Sigmoid colon (tissue), 6 donors: ENCODE measurements at regions not wholly inside any gene's neighbourhood (a gene's known extent, or its start where the extent isn't known, plus 50 kb on each side); places are given as distances from the start of the nearest gene placed in this dataset.

ENCODE experiments used
- DNase-seq: peaks from one replicate; pipeline ENCODE4 v3.0.0-alpha.2; 2019
- H3K27ac ChIP-seq, 4 donors: fragments of 200-600 bp; sonication (generic); one replicate each; pipeline ENCODE4 v1.5.1; 2016 to 2019; ENCODE audit warnings: mild to moderate bottlenecking in 1 of 4
- H3K27me3 ChIP-seq, 3 donors: fragments of 200-600 bp; sonication (generic); one replicate each; pipeline ENCODE4 v1.5.1; 2019; ENCODE audit warnings: mild to moderate bottlenecking in 1 of 3
- H3K36me3 ChIP-seq, 4 donors: fragments of 200-600 bp; sonication (generic); one replicate each; pipeline ENCODE4 v1.5.1; 2016 to 2019
- H3K4me1 ChIP-seq, 4 donors: fragments of 200-600 bp; sonication (generic); one replicate each; pipeline ENCODE4 v1.5.1; 2017 to 2019
- H3K4me3 ChIP-seq, 4 donors: fragments of 200-600 bp; sonication (generic); one replicate each; pipeline ENCODE4 v1.5.1; 2017 to 2019; ENCODE audit warnings: mild to moderate bottlenecking in 2 of 4, moderate library complexity in 1 of 4
- H3K9me3 ChIP-seq, 4 donors: fragments of 200-600 bp in 3 of 4; sonication (generic) in 3 of 4; one replicate each; pipeline versions ENCODE4 v1.5.1 to v1.6.1; 2013 to 2019
- EP300 ChIP-seq, 4 donors: sonication (generic); formaldehyde crosslinking; IDR thresholded peaks; one replicate each; pipeline ENCODE4 v1.6.1; 2017; ENCODE audit warnings: antibody characterized with exemption in 4 of 4
- POLR2A ChIP-seq, 2 donors: fragments of 450-650 bp; IDR thresholded peaks; one replicate each; pipeline ENCODE4 v1.6.1; 2016; ENCODE audit warnings: antibody characterized with exemption in 2 of 2, mild to moderate bottlenecking in 2 of 2, moderate library complexity in 2 of 2
- POLR2AphosphoS5 ChIP-seq, 4 donors: sonication (generic); formaldehyde crosslinking; IDR thresholded peaks; one replicate each; pipeline ENCODE4 v1.6.1; 2017; ENCODE audit warnings: antibody characterized with exemption in 4 of 4
- WGBS, 2 donors: extraction: QIAGEN DNeasy Blood & Tissue Kit; methylation state at CpG; one replicate each; pipeline ENCODE4 v1.1.7; 2013; 5-methylcytosine and 5-hydroxymethylcytosine counted together
- intact Hi-C: fragments of 100-400 bp; cut with DNase I; formaldehyde crosslinking; loops from one replicate; pipeline ENCODE4 v1.15.1; 2023
- TF ChIP-seq, protein P1 (sequence below), 4 experiments: fragments of 450-650 bp in 3 of 4; fragments of 200-600 bp in 1 of 4; IDR thresholded peaks; one replicate each; pipeline ENCODE4 v1.5.1; 2016 to 2019; ENCODE audit warnings: antibody characterized with exemption in 4 of 4, mild to moderate bottlenecking in 3 of 4, moderate library complexity in 2 of 4
- donor health status: healthy with polysubstance abuse.
- donor health status: healthy.

DNA sequence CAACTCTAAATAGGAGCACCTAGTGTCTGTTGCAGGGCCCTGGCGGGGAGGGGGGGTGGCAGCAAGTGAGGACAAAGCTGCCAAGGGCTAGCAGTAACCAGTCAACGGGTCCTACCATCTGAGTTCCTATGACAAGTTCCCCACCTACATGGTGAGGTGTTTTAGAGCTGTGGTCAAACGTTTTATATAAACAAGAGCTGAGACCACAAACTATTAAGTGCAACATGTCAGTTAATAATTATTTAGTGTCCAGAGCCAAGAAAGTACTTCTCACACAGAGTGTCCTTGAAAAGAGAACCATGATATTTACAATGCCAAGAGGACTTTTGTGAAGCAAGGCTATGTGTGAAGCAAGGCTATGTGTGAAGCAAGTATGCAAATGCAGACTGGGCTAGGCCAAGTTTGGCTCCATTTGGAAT, 434.7 kb downstream of the TNS3 start:
- Histone ChIP-seq H3K36me3 (no peaks in the 10 kb centered on the region), H3K27me3 (no peaks in the 10 kb centered on the region), H3K27ac (peak overlapping the region in 1 of 4 donors; percentile 67), H3K4me1 (peaks cover 0 to 53% (median 35%) of the 10 kb centered on the region in 4 donors), H3K4me3 (no peak overlapping the region), H3K9me3 (no peaks in the 10 kb centered on the region)
- WGBS, 2 donors = 62 to 70% methylated on average over 3 of the region's 3 CpGs
- TF ChIP-seq EP300 (IDR thresholded peaks at IDR 0.05) (no peak), POLR2A (IDR thresholded peaks at IDR 0.05) (no peak), POLR2AphosphoS5 (IDR thresholded peaks at IDR 0.05) (no peak)
- TF ChIP-seq, protein P1, sequence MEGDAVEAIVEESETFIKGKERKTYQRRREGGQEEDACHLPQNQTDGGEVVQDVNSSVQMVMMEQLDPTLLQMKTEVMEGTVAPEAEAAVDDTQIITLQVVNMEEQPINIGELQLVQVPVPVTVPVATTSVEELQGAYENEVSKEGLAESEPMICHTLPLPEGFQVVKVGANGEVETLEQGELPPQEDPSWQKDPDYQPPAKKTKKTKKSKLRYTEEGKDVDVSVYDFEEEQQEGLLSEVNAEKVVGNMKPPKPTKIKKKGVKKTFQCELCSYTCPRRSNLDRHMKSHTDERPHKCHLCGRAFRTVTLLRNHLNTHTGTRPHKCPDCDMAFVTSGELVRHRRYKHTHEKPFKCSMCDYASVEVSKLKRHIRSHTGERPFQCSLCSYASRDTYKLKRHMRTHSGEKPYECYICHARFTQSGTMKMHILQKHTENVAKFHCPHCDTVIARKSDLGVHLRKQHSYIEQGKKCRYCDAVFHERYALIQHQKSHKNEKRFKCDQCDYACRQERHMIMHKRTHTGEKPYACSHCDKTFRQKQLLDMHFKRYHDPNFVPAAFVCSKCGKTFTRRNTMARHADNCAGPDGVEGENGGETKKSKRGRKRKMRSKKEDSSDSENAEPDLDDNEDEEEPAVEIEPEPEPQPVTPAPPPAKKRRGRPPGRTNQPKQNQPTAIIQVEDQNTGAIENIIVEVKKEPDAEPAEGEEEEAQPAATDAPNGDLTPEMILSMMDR (IDR thresholded peaks at IDR 0.05) = no peak
- DNase-seq = no peak
- intact Hi-C loops = no loop called here

DNA sequence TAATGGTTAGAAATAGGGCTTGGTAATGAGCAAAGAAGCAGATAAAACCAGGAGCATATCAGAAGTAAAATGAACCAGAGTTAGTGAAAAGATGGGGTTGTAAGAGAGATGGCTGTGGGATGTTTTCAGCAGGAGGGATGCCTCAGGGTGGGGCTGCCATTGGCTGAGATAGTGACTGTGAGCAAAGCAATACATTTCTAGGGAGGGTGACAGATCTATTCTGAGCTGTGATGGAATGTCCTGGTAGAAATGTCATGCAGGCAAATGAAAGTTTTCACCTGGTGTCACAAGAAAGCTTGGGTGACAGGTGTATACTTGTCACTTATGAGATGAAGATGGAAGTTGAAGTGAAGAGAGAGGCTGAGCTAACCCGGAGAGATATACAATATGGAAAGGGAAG, 435.9 kb downstream of the TNS3 start:
- H3K36me3 ChIP-seq = no peaks in the 10 kb centered on the region
- no peak overlapping the region for H3K27ac ChIP-seq
- TF ChIP-seq, protein P1 (IDR thresholded peaks at IDR 0.05) = no peak
- no peak for TF ChIP-seq POLR2A (IDR thresholded peaks at IDR 0.05)
- TF ChIP-seq EP300 (IDR thresholded peaks at IDR 0.05) = no peak
- no peak for TF ChIP-seq POLR2AphosphoS5 (IDR thresholded peaks at IDR 0.05)
- no peak for DNase-seq
- H3K9me3 ChIP-seq = no peaks in the 10 kb centered on the region
- no peaks in the 10 kb centered on the region for H3K27me3 ChIP-seq
- WGBS, 2 donors = 41 to 93% methylated on average over 1 of the region's 1 CpG
- intact Hi-C loops = no loop called here
- no peak overlapping the region for H3K4me3 ChIP-seq
- peaks cover 0 to 42% (median 24%) of the 10 kb centered on the region in 4 donors for H3K4me1 ChIP-seq

DNA sequence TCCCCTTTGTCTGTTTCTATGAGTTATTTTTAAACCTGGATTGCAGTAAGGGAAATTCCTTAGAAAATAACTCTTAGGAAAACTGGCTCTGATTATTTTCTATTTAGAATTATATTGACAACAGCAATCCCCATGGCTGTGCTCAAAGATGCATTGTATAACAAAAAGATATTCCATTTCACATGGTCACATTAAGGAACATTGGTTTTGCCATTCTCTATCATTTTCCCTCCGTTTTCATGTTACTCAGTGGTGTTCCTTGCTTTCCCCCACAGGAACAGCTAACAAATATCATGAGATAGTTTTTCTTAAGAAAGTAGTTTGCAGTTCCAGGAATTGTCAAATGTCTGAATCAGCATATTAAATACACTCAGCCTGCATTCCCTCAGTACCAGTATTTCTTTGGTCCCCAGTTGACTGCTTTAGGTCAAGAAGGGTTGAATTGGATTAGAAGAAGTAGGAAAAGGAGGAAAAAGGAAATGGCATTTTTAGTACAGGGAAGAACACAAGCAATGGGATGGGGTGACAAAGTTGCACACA, 436.7 kb downstream of the TNS3 start:
- Histone ChIP-seq H3K27me3 (no peaks in the 10 kb centered on the region), H3K4me1 (peaks cover 0 to 37% (median 21%) of the 10 kb centered on the region in 4 donors), H3K9me3 (no peaks in the 10 kb centered on the region), H3K4me3 (no peak overlapping the region), H3K27ac (no peak overlapping the region), H3K36me3 (no peaks in the 10 kb centered on the region)
- TF ChIP-seq POLR2A (IDR thresholded peaks at IDR 0.05) (no peak), POLR2AphosphoS5 (IDR thresholded peaks at IDR 0.05) (no peak), EP300 (IDR thresholded peaks at IDR 0.05) (no peak)
- TF ChIP-seq, protein P1 (IDR thresholded peaks at IDR 0.05) = no peak
- 80 to 87% methylated on average over 1 of the region's 1 CpG for WGBS, 2 donors
- intact Hi-C loops = no loop called here
- no peak for DNase-seq

DNA sequence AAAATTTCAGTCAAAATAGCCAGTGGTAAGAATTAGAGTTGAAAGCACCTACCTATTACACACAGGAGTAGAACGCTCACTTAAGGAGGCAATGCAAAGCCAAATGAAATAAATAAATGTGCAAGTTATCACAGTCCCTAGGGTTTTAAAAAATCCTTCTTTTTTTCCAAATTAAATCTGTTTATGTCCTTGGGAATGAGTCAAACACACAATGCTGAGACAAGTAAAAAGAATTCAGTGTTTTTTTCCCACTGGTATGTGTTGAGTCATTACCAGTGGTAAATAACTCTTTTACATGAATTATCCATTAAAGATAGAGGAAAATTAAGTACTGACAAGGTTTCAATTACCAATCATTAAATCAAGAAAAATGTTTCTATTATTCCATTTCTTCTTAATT, 438.6 kb downstream of the TNS3 start:
- H3K4me3 ChIP-seq = no peak overlapping the region
- DNase-seq = no peak
- intact Hi-C loops = no loop called here
- H3K4me1 ChIP-seq = peaks cover 0 to 19% (median 7%) of the 10 kb centered on the region in 4 donors
- H3K9me3 ChIP-seq = no peaks in the 10 kb centered on the region
- no peak overlapping the region for H3K27ac ChIP-seq
- TF ChIP-seq POLR2AphosphoS5 (IDR thresholded peaks at IDR 0.05) (no peak), POLR2A (IDR thresholded peaks at IDR 0.05) (no peak)
- 87 to 90% methylated on average over 1 of the region's 1 CpG for WGBS, 2 donors
- no peaks in the 10 kb centered on the region for H3K36me3 ChIP-seq
- no peaks in the 10 kb centered on the region for H3K27me3 ChIP-seq

DNA sequence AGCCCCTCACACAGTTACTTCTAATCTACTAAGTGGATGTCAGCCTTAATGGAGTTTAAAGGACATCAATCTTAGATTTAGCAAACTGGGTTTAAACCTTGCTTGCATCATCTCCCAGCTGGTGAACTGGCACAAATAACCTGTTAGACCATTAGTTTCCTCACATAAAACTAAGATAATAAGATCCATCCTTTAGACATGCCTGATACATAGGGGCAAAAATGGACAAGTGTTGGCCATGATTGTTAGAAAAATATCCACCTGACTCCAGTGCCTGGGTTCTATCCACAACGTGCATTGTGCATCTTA, 439.1 kb downstream of the TNS3 start:
- TF ChIP-seq POLR2A (IDR thresholded peaks at IDR 0.05) (no peak), POLR2AphosphoS5 (IDR thresholded peaks at IDR 0.05) (no peak), EP300 (IDR thresholded peaks at IDR 0.05) (no peak)
- TF ChIP-seq, protein P1 (IDR thresholded peaks at IDR 0.05) = no peak
- intact Hi-C loops = no loop called here
- Histone ChIP-seq H3K9me3 (no peaks in the 10 kb centered on the region), H3K4me3 (no peak overlapping the region), H3K27me3 (no peaks in the 10 kb centered on the region), H3K27ac (no peak overlapping the region), H3K4me1 (peaks cover 0 to 14% (median 7%) of the 10 kb centered on the region in 4 donors), H3K36me3 (no peaks in the 10 kb centered on the region)
- WGBS, 2 donors = 78 to 93% methylated on average over 1 of the region's 1 CpG
- no peak for DNase-seq
